HG02623 (cell line): ENCODE measurements at regions not wholly inside any gene's neighbourhood (a gene's known extent, or its start where the extent isn't known, plus 50 kb on each side); places are given as distances from the start of the nearest gene placed in this dataset.

Experiments used
- ATAC-seq: cut with Tn5 transposase; IDR thresholded peaks from one replicate; pipeline ENCODE4 v1.9.1; 2021; ENCODE audit warnings: moderate library complexity; ENCODE audit not compliant: unreplicated experiment

GRCh38 chr2:12270876-12271588 is 445.7 kb upstream of the TRIB2 start:
- peak; percentile 83 for ATAC-seq

DNA sequence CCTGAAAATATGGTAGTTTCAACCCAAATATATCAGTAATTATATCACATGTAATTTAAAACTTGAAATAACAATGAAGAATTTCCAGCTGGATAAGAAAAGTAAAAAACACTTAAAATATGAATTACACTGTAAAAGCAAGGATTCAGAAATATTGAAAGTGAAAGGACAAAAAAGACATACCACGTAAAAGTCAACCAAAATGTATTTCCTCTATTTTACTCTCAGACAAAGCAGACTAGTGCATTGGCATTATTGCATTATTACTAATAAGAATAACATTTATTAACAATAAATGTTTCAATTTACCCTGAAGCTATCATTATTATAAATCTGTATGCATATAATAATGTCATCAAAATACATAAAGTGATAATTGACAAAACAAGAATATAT is 445.1 kb upstream of the TRIB2 start:
- peak; percentile 40 for ATAC-seq

DNA sequence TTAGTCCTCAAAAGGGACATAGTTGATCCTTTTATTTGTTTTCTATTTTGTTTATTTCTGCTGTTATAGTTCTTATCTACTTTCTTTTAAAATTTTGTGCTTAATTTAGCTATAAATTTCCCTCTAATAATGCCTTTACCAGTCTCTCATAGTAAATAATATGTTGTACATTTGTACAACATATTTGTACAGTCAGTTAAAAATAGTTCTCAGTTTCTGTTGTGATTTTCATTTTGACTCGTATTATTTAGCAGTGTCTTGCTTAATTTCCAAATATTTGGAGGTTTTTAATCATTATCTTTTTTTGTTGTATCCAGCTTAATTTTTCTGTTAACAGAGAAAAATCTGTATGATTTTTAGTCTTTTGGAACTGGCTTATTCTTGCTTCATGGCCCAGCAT is 443.6 kb upstream of the TRIB2 start:
- ATAC-seq, result no peak

DNA sequence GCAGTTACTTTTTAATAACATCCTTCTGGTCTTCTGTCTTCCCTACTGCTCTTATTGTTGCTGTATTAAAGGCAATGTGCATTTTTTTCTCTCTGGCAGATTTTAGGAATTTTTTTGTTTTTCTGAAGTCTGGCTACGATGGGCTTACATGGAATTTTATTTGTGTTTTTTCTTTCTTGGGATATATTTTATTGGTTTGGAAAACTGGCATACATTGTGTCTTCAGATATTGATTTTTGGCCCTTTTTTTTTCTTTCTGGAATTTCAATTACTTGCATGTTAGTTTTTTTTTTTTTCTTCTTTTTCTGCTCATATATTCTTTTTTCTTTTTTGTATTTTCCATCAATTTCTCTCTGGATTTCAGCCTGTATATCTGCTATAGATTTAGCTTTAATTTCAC is 442.1 kb upstream of the TRIB2 start:
- ATAC-seq, result no peak

DNA sequence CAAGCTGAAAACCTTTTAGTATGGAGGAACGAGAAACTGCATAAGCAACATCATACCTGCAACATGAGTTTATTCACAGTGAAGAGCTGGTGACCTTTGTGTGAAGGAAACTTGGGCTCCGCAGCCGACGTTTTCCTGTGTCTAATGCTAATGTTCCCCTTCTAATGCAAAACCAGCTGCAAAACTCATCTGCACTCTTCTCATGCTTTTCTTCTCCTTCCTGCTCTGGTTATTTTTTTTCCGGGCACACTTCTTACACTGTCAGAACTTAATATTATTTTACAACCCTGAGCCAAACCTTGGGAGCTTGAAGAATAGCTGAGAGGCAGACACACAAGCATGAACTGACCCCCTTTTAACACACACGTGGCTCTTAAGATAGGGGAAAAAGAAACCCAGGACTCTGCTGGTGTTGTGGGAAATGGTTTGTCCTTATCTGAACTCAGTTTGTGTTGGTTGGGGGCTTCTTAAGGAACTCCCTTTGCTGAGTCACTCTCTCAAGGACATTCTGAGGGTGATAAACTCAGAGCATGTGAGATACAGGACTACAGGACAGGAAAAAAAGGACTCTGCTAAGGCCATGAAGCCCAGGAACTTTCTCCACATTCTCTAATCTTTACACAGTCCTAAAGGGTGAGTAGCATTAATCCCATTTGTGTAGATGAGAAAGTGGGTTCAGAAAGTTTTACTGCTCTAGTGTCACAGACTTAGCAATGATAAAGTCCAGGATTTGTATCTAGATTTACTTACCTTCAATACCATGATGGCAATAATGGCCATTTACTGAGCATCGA is 439.3 kb upstream of the TRIB2 start:
- no peak for ATAC-seq

DNA sequence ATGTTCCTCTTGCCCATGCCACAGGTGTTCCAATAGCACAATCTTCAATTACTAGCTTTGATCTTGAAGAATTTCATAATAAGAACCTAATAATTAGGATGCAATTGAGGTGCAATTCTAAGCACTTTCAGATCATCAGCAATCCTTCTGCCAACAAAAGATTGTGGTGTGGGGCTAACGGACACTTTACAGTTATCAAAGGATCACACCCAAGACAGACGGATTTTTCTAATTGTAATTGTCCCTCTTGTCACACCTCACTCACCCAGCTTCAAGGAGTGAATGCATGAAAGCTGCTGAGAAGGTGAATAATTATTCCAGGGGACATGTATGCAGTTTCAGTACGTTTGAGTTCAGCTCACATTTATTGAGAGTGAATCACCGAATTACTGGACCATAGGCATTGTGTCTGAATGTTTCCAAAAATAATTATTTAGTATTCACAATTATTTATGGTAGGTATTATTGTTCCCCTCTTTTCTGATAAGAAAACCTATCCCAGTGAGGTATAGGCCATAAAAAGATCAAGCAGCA is 438.5 kb upstream of the TRIB2 start:
- no peak for ATAC-seq

DNA sequence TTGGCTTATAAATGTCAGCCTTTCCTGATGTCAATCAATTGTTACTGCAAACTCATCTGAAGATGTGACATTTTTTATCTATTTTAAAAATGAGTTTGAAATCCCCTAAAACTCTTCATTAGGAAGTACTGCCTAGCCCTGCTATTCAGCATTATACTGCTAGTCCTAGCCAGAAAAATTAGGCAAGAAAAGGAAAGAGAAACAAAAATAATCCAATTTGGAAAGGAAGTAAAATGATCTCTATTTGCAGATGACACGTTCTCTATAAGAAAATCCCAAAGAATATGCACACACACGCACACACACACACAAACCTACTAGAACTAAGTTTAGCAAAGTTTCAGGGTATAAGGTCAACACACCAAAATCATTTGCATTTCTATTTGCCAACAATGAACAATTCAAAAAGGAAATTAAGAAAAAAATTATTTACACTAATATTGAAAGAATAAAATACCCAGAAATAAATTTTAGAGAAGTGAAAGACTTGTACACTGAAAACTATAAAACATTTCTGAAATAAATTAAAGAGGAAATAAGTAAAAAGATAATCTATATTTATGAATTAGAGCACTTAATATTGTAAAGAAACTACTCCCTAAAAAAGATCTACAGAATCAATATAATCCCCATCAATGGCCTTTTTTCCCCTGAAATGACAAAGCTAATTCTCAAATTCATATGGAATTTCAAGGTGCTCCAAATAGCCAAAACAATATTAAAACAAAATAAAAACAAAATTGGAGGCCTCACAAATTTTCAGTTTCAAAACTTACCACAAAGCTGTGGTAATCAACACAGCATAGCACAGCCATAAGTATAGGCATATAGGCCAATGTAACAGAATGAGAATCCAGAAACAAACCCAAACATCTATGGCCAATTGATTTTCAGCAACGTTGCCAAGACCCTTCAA is 433.7 kb upstream of the TRIB2 start:
- ATAC-seq, result peak; percentile 67

DNA sequence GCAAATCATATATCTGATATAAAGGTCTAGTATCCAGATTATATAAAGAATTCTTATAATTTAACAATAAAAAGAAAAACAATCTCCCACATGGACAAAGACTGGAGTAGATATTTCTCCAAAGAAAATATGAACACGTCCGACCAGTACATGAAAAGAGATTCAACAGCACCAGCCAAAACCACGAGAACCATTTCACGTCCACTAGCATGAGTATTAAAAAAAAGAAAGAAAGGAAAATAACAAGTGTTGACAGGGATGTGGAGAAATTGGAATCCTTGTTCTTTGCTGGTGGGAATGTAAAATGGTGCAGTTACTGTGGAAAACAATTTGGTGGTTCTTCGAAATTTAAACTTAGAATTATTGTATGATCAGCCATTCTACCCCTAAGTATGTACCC is 432.7 kb upstream of the TRIB2 start:
- ATAC-seq, result no peak

DNA sequence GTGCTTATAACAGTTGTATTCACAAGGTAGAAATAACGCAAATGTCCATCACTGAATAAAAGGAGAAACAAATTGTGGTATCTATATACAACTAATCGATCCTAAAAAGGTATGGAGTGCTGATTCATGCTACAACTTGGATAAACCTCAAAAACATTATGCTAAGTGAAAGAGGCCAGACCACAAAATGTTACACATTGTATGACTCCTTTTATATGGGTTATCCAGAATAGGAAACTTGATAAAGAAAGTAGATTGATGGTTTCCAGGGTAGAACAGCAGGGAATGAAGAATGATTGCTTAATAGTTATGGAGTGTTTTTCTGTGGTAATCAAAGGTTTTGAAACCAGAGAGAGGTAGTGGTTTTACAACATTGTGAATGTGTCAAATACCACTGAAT is 432.2 kb upstream of the TRIB2 start:
- no peak for ATAC-seq

- ATAC-seq, result no peak
Measured at GRCh38 chr2:12286347-12286746, 430.4 kb upstream of the TRIB2 start.

GRCh38 chr2:12287220-12287751 is 429.4 kb upstream of the TRIB2 start:
- no peak for ATAC-seq

DNA sequence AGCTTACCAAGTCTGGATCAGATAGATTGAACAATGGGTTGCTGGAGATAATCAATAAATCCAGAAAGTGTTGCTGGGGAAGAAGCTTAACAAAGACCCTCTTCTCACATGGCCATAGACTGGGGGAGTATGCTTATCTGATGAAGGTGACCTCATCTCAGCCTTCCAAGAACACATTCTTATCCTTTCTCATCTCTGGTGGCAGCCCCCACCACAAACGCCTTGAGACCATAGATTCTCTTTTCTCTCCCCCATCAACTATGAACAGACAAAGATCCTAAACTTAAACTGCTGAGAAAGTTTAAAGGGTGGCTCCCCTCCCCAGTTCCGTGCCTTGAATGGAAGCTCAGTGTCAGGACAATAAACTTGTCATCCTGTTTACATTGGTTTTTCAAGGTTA is 428.7 kb upstream of the TRIB2 start:
- ATAC-seq, result no peak

DNA sequence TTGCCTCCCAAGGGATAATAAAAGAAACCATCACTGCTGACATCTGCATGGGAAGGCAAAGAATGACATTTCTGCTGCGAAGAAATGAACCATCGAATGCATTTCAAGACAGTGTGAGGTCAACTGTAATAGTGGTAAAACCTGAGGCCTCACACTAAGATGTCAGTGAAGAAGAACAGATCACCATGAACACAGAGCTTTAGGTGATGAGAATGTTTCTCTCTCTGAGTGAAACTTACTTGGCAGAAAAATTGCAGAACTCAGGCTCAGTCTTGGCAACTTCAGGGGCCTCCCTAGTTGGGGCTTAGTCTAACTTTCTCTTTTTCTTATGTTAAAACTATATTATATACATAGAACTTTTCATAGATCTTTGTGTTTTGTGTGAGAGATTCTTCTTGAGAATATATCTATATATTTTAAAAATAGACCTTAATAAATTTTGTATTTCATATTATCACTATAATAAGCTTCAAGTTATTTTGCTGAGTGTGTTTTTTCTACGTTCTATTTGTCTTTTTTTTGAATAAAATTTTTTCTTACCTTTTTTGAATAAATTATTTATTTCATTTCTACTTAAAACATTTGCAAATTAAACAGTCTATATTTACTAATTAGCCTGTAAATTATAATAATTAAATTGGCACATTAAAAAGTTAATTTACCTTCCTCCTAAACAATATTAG is 427.5 kb upstream of the TRIB2 start:
- ATAC-seq, result no peak

DNA sequence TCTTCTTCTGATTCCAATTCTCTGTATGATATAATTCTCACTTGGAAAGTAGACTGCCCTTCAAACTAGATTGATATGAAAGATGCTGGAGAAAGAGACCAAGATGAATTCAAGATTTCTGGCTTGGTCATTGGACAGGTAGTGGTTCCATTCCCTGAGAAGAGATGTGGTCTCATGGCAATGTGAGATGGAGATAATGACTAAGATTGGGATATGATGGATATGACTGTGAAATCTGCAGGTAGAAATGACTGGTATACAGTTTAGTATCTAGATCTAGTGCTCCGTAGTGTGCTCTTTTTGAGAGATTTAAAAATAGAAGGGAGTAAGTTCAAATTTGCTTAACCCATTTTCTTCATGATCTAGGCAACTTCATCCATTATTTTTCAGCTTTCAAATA is 425.4 kb upstream of the TRIB2 start:
- ATAC-seq, result no peak

DNA sequence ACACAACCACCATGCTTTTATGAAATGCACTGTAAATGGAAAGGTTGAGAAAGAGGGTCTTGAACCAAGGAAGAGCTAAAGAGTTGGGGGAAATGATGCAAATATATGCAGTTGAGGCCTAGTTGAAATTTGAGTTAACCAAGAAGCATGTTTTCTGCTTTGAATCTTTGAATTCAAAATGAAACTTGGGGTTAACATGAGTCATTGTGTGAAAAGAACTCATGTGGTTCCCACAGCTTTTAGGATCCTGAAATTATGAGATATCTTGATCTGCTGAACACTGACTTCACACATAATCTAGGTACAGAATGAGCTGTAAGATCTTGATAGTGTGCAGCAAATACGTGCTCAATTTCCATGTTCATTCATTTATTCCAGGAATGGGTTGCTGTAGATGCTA is 422.9 kb upstream of the TRIB2 start:
- peak; percentile 89 for ATAC-seq

GRCh38 chr2:12295856-12296519 is 420.7 kb upstream of the TRIB2 start:
- ATAC-seq, result no peak

GRCh38 chr2:12296915-12297314 is 419.8 kb upstream of the TRIB2 start:
- no peak for ATAC-seq

DNA sequence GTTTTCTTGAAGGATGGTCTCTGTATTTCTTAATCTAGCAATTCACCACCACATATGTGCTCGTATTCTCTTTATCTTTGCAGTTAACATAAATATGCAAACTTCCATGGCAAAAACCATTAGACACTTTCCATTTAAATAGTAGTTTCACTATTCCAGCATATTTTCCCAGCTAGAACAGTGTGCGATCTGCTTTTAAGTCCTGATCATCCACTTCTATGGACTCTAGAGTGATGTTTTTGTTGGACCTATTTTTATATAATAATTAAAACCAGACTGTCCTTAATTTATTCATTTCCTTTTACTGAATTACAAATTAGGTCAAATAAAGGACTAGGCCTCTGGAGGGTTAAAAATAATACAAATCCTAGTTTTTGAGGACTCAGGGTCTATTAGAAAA is 418.4 kb upstream of the TRIB2 start:
- ATAC-seq, result no peak

GRCh38 chr2:12299431-12299830 is 417.3 kb upstream of the TRIB2 start:
- no peak for ATAC-seq

DNA sequence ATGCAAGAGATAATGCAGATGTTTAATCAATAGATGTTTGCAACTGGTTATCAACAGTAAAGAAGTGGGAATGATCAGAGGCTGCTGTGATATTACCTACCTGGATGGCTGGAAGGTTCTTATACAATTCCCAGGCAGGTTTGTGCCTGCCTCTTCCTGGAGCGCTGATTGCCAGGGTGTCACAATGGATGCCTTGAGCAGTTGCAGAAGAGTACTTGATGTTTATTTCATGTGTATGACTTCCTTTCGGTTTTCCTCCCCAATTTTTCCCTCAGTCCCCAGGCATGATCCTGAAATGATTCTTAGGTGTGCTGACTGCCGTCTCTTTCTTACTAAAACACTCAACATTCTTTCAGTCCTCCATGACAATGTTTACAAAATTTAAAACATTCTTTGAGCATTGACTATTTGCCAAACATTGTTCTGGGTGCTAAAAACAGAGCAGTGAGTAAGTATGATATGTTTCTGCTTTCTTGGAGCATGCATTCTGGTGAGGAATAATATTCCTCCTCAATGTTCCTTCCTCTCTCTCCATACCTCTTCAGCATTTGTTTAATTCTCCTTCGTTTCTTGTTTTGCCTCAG is 416.6 kb upstream of the TRIB2 start:
- no peak for ATAC-seq
